Amniotic stem cell (primary cell): ENCODE measurements at regions not wholly inside any gene's neighbourhood (a gene's known extent, or its start where the extent isn't known, plus 50 kb on each side); places are given as distances from the start of the nearest gene placed in this dataset.
"Not testable (repeated sequence)": the region's sequence is repeated elsewhere in the genome, so short reads cannot be mapped to it uniquely, and the experiment has no call there.

Experiments used
- DNase-seq: peaks from one replicate; lab custom pipeline; 2025; lab: John Stamatoyannopoulos, UW

DNA sequence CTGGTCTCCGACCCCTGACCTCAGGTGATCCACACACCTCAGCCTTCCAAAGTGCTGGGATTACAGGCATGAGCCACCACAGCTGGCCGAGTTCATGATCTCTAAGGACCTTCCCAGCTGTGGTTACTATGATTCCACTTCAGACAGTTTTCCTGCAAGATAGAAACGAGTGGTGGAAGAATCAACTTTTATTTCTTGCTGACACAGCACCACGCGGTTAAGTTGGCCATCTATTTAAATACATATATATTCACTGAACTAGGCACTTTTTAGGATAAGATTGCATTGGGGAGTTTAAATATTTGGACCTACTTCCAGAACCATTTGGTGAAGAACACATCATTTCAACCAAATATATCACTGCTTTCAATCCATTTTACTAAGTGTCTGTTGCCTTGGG is 213.4 kb downstream of the TBX5 start:
- DNase-seq, result no peak

DNA sequence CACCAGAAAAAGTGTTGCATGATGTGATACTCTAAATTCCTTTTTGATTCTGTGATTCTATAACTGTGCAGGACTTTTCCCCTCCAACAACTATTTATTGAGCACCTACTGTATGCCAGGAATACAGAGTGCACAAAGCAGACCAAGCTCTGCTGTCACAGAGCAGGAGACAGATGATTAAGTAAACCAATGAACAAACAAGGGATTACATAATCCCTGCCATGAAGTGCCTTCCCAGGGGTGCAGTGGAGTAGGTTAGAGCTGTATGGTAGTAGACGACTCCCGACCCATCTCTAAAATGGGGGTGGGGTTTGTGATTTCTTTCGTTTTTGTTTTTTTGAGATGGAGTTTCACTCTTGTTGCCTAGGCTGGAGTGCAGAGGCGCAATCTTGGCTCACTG is 213.9 kb downstream of the TBX5 start:
- no peak for DNase-seq

DNA sequence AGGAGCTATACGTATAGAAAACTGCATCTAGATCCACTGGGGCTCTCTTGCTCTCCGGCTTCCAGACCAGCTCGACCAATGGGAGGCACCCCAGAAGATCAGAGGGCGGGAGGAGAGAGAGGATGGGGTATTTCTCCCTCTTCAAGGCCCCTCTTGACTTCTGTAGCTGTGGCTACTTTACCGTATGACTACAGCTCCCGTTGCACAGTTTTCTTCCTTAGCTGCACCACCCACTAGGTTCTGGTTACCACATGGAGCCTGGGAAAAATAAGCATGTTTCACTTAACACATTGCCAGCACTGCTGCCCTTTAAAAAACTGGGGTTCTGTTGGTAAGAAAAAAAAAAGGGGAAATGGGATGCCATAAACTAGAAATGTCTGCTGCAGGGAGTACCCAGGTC is 214.4 kb downstream of the TBX5 start:
- DNase-seq, result no peak

DNA sequence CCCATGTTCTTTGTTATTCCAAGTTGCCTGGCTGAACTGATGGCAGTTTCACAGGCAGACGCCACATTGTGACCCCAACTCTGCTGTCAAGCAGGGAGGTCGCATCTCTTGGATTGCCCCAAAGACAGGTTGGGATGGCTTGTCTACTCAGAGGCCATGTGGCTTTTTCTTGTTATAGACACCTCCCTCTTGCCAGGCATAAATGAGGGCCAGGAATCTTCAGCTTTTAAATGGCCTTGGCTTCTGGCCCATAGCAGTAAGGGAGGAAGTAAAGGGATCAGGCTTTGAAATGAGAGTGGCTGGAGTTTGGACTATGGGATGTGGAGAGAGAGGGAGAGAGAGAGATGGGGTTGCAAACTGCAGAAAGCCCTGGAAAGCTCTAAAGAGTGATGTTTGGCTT is 215.0 kb downstream of the TBX5 start:
- no peak for DNase-seq

DNA sequence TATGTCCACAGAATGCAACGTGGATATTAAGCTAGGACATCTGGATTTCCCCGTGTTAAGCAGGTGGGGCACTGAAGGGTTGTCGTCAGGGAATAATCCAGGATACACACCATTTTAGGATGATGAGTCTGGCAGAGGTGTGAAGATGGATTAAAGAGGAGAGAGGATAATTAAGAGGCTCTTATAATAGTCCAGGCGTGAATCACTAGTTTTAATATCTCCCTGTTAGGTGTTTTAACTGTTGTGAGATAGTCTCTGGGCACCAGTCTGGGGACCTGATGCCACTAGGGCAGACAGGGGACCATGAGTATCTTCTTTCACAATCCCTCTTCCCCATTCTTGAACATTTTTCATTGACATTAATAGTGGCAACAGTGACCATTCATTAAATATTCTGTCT is 216.7 kb downstream of the TBX5 start:
- no peak for DNase-seq

DNA sequence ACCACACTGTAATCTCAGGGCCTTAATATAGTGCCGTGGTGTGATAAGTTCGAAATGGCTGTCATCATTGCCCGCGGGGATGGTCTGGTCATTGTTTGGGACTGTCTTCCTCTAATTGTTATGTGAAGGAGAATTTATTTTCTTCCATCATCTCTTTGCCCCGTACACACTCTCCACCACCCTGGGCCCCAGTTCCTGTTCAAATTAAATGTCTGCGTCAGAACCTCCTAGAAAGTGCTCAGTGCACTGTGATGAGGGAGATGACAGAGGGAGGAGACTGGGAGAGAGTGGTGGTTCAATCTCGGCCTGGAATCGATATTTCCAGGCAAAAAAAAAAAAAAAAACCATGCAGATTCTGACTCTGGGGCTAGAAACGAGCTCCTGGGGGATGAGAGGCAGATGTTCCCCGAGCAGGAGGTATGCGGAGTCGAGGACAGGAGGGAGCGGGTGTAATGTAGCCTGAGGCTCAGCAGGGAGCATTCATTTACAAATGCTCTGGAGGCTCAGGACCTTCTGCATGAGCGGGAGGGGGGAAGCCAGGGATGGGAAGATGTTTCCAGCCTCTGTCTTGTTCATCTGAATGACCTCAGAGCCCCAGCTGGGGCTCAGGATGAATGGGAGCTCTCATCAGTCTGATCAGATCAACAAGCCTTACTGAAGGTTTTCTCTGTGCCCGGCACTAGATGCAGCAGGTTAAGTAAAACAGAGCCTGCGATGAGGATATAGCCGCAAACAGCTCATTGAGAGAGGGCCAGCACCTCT is 219.5 kb downstream of the TBX5 start:
- no peak for DNase-seq

DNA sequence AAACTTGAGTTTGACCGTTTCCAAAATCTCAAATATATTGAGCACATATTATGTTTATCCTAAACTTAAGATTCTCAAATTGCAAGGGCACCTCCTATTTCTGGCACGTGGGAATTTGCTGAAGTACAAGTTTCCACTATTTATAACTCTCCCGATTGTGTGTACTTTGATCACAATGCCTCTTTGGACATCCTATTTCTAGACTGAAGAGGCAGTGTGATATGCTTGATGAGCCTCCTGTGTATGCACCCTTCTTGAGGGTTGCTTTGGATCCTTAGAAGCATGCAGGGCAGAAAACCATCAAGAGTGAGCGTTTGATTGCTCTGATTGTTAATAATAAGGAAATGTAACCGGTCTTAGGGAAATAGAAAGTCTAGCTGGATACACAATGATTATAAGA is 218.9 kb upstream of the RBM19 start:
- DNase-seq, result no peak

DNA sequence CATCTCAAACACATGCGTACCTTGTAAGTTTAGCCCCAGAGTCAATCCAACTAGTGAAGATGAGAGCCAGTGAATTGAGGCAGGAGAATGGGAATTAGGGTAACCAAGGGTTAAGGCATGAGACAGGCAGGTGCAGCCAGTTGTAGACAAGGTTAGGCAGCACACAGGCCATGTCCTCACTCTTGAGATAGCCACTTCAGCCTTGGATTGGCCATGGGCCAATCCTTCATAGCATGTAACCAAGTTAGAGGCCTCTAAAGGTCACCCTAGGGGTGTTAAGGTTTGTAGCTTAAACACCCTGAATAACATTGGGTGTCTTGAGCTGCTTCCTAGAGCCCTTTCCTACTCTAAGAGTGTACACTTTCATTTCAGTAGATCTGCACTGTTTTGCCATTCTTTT is 208.2 kb upstream of the RBM19 start:
- no peak for DNase-seq

DNA sequence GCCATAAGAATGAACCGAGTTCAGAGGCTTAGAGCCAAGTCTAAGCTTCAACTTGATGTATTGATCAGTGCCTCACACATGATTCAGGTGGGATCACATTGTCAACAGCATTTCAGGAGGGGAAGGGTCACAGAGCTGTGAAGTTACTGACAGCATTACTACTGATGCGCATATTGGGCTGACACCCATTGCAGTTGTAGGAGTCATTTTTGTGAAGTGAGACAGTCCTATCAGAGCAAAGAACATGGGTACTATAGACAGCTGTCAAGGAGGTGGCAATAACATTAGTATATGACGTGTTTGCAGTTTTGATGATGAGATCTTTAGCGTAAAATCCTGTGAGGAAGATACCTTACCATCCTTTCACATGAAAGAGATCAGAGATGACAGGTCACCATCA is 206.0 kb upstream of the RBM19 start:
- DNase-seq, result no peak

DNA sequence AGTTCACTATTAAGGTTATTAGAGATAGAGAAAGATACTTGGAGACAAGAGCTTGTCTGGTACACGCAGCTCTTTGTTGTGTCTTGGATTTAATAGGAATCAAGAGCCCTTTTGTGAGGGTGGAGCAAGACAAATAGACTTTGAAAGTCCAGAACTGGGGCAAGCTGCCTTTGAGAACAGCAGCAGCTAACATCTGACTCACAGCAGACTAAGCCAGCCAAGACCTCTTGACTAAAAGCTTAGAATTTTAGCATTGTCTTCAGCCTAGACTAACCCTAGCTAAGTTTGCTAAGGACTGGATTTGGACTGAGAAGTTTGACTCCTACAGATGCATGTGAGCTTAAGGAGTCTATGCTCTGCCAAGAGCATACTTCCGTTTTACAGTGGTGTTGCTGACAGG is 201.9 kb upstream of the RBM19 start:
- no peak for DNase-seq

DNA sequence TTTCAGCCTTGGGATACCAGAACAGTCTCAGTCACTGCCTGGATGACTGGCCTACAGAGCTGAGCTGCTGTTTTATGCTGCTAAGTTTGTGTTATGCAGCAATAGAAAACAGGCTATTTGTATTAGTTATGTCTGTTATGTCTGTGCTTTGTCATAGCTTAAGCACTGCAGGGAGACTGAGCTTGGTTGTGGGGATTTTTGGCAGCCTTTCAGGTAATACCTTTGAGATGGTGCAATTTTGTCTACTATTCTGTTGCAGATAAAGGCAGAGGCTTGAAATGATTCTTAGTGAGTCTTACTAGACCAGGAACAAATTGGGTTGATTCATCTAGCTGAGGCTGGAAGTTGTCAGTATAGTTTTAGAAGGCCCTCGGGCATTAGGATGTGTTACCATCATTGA is 201.3 kb upstream of the RBM19 start:
- DNase-seq, result no peak

DNA sequence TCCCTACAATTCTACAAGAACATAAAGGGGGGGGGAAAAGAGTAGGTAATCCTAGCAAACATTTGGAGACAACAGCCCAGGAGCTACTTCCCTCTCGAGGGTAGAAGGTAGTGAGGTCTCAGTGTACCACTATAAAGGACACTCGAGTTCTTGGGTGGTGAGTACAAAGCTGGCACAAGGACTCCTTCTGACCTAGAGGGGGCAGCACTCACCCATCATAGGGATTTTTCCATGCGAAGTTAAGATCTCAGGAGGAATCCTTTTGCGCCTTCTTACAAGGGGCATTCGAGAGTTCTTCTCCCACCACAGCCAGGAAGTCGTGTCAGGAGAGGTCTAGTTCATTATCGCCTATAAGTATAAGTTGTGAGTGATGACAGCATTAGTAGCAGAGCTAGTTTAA is 200.2 kb upstream of the RBM19 start:
- peak; percentile 1 for DNase-seq

DNA sequence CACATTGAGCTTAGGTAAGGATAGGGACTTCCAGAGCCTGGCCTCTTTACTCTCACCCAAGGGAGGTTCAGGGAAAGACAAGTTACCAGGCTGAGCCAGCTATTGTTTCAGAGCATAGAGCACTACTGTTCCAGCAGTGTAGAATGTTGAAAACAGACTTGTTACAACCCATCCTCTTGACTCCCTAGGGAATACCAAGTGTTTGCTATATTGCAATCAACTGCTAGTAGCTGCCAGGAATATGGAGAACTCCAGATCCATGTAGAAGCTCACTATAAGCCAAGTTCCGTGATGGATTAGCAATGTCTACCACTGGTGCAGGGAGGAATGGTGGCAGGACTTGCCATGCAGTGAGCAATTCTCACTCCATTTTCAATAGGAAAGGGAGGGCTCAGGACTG is 199.8 kb upstream of the RBM19 start:
- DNase-seq, result no peak

DNA sequence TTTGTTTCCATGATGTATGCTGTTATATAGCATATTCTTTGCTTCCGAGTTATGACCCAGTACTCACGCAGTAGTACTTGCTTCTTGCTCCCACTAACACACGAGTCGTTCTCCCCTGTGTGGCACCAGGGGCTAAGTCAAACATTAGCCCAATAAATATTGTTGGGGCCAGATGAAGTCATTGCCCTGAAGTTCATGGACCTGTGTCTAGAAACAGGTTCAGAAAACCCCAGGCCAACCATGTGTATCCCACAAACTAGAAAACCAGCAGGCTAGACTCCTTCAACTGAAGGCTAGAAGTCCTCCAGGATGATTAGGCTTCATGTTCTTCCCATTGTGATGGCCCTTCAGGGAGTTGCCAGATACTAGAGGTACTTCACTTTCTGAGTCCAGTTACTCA is 198.2 kb upstream of the RBM19 start:
- DNase-seq, result no peak

DNA sequence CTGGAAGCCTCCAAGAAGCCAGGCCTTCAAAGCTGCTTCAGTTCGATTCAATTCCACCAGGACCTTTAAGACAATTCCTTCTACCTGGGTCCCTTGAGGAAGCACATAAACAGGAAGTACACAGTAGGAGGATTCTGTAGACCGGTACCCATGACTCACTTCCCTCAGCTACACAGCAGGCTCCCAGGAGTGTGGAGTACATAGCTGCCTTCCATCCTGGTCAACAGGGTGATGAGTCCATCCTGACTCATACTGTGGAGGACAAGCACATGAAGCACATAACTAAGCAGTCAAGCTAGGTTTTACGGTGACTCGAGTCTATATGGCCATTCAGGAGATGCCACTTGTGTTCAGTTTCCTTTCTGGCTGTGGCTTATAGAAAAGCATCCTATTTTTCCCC is 197.6 kb upstream of the RBM19 start:
- no peak for DNase-seq

DNA sequence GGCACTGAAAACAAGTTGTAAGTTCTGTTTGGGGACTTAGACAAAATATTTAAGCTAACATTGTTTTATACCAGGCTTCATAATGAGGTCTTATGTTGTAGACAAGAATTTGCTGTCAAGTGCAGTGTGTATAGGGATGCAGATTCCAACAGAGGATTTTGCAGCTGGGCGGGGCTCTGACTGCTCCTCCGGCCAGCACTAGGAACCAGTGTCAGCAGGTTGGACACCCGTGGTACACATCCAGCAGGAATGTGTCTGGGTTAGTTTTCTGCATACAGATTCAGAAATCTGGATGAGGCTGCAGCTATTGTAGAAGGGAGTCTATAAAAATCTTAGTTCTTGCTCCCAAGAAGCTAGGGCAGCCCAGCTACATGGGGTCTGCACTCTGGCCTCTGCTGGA is 194.3 kb upstream of the RBM19 start:
- no peak for DNase-seq

DNA sequence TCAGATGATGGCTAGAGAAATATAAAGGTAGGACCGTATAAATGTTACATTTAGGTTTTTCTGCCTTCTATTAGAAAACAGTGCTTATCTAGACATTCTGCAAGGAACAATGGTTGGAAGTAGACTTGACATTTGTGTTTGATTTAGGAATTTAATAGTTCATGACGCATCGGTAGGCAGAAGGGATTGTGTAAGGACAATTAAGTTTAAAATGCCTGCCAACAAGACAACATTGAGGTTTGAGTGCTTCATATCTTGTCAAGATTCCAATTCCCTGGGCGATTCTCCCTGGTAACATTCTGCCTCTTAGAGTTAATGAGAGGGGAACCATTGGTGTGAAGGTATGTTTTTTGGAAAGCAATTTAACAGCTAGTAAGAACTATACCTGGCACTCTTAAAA is 186.8 kb upstream of the RBM19 start:
- DNase-seq, result no peak

DNA sequence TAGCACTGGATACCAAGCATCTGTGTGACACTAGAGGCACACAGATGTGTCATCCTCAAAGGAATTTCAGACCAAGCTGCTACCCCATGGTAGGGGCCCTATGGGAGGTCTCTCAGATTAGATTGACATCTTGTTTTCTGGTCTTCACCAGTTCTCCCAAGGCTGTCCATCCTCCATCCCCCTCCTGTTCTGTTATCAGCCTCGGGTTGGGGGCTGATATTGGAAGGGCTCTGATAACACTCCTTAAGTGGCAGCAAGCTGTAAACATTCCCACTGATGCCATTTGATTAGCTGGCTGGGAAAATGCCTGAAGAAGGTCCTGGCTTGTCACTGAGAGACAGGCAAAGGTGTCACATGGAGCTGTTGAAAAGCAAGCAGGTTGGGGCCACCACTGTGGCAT is 185.9 kb upstream of the RBM19 start:
- DNase-seq, result no peak

DNA sequence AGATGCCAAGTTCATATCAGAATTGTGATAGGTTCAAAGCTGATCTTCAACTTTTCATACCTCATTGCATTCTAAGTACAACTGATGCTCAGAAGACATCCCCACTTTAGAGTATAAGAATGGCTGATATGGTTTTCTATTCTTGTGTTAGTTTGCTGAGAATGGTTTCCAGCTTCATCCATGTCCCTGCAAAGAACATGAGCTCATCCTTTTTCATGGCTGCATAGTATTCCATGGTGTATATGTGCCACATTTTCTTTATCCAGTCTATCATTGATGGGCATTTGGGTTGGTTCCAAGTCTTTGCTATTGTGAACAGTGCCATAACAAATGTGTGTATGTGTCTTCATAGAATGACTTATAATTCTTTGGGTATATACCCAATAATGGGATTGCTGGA is 184.5 kb upstream of the RBM19 start:
- DNase-seq, result not testable (repeated sequence)

DNA sequence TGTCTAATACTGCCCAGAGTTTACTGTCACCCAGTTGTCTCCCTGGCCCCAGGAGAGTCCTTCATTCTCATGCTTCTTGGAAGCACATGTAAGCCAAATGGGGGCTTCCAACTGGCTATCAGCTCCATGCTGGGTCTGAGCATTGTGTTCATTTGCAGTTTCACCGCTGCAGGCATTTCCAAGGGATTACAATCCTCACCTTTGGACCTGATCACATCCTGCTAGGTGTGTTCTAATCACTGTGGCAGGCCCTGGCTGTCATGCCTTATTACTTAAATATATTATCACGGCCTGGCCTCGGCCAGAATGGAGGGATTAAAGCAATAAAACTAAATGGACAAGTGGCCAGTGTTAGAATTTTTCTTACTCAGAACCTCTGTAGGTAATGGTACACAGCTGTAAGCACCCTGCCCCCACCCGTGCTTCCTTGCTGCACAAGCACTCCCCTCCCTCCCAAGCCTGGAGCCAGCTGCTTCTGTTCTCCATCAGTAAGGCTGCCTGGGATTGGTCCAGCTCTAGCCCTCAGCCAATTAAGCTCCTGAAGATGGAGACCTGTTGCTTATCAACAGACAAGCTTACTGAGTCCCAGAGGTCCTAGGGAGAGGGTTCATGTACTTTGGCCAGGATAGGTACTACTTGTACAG is 175.9 kb upstream of the RBM19 start:
- no peak for DNase-seq

DNA sequence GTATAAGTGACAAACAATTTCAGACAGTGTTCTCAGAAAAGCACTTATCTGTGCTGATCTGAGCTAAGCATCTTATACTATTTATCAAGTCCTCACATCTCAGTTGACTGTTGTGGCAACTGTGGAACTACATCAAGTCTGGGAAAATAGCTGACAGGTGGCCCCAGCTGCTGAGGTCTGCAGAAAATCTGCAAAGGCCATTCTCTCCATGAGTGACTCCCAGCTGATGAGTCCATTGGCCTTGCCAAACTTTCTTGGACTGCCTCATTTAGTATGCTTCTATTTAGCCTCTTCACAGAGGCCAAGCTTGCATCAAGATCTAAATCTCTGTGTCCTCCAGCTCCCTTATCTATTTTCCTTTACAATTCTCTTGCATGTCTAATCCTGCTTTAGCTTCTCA is 174.5 kb upstream of the RBM19 start:
- no peak for DNase-seq

DNA sequence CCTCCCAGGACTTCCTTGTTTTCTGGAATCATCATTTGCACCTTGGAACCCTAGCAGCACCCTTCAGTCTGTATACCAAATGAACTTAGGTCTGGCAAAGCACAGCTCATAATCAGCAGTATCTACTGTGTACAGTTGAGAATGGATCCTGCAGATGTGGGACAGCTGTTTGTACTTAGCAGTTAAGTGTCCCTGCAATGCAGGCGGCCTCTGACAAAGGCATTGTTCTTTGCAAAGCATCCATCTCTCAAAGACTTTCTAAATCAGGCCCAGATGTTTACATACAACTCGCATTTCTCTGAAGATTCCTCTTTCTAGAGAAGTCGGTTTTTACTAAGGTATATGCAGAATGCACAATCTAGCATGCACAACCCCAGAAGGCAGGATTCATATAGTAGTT is 170.5 kb upstream of the RBM19 start:
- no peak for DNase-seq

DNA sequence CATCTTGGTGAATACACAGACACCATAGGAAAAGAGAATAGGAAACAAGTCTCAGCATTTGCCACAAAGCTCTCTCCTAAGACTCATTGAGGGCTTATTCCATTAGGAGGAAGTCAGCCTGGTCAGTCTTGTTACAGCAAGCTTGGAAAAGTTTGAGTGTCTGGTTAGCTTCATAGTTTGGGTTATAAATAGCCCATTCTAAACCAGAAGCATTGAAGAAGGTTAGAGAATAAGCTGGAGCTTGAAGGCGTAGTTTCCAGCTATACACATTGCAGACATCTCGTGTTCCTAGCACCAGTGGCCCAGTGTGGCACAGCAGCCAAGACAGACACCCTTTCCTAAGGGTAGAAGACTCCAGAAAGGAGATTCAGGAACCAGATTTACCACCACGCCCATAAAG is 168.8 kb upstream of the RBM19 start:
- DNase-seq, result no peak

DNA sequence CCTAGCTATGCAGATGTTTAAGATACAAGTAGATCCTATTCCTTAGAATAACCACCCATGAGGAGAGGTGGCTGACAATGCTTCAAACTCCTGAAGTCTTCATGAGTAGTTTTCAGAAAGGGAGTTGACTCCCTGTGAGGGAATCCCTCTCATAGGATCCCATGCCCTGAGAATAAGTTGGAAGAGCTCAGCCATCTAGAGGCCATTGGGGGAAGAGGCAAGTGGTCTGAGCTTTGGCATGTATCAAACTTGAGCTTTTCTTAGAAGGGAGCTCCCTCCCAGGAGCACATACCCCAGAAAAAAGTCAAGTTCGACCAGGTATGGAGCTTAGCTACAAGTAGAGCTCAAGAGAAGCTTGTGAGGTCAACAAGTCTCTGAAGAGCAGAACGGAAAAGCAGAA is 165.7 kb upstream of the RBM19 start:
- no peak for DNase-seq
